HUDEP-2 (cell line): ENCODE measurements at regions not wholly inside any gene's neighbourhood (a gene's known extent, or its start where the extent isn't known, plus 50 kb on each side); places are given as distances from the start of the nearest gene placed in this dataset.
"Not testable (repeated sequence)": the region's sequence is repeated elsewhere in the genome, so short reads cannot be mapped to it uniquely, and the experiment has no call there.

Experiments used
- DNase-seq, 76 experiments: peaks; one replicate each; lab custom pipeline; 2025; ENCODE audit not compliant: unreplicated experiment in 76 of 76; lab: John Stamatoyannopoulos, UW

DNA sequence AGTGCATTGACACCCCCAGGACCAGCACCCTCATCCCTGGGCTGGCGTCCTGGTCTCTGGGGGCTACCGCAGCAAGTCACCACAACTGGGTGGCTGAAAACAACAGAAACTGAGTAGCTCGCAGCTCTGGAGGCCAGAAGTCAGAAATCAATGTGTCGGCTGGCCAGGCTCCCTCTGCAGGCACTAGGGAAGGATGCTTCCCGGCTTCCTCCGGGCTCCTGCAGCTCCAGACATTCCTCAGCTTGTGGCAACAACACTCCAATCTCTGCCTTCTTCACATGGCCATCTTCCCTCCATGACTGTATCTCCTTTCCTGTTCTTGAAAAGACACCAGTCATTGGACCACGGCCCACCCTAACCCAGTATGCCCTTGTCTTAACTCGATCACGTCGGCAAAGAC lies 224.2 kb downstream of the NPHP4 start:
- no peak for DNase-seq

DNA sequence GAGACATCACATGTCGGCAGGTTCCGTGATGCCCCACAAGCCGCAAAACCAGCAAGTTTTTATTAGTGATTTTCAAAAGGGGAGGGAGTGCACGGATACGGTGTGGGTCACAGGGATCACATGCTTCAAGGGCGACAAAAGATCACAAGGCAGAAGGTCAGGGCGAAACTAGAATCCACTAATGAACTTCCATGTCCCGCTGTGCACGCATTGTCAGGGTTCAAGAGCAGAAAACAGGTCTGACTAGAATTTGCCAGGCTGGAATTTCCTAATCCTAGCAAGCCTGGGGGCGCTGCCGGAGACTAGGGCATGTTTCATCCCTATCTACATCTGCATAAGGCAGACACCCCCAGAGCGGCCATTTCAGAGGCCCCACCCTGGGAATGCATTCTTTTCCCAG lies 225.2 kb downstream of the NPHP4 start:
- not testable (repeated sequence) for DNase-seq

DNA sequence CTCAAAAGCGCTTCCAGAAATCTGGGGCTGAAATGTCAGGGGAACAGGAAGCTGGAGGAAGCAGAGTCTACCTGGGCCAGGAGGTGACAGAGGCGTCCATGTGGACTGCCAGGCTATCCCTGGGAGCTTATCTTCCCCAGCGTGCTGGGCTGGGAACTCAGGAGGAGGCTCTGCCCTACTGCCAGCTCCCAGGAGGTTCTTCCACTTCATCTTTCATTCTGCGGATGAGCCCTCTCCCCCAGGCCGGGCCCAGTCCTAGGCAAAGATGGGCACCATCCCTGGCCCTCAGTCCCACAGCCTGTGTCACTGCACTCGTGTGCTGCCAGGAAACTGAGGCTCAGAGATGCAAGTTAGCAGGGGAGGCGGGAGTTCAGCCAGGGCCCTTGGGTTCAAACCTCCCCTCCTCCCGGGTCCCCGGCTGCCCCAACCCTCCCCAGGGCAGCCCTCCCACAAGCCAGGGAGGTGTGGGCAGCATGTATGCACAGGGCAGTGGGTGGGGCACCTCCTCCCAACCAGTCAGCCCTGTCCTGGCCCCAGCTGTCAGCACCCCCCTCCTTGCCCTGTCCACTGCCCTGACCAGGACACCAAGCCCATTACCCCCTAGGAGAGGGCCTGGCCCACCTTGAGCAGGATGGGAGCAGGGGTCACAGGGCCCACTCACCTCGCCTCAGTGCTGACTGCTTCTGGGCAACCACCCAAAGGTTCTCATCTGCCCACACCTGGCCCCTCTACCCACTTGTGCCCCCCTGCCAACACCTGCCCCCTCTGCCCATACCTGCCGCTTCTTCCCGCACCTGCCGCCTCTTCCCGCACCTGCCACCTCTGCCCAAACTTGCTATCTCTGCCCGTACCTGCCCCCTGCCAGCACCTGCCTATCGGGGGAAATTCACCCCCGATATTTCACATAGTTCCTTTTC lies 226.0 kb downstream of the NPHP4 start:
- no peak for DNase-seq

DNA sequence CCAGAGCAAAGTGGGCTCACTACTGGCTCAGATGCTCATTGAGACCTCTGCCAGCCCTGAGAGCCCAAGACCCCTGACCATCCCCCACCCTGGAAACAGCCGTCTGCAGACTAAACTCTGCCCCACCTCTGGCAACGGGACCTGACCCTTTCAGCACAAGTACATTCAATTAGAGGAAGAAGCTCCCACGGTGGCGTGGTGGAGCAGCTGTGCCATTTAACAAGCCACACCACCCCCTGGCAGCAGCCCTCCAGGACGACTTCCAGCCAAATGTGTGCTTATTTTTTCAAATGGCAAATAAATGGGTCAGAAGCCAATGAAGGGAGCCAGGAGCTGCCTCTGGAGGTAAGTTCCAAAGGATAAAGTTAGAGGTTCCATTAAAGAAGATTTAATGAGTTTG lies 226.7 kb downstream of the NPHP4 start:
- no peak for DNase-seq

DNA sequence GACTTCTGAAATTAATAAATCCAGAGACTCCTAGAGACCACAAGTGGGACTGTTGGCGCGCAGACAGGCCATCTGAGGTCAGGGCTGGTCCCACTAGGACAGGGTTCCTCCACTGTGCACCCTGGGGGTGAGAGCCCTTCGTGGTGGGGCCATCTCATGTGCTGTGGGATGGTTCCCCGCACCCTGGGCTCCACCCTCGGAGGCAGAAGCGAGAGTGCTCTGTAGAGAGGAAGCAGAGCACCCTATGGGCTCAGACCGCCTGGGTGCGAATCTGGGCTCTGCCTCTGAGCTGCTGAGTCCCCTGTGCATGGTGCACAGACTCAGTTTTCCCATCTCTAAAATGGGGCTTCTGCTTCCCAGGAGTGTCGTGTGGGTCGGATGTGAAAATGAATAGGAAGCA lies 227.3 kb downstream of the NPHP4 start:
- no peak for DNase-seq

DNA sequence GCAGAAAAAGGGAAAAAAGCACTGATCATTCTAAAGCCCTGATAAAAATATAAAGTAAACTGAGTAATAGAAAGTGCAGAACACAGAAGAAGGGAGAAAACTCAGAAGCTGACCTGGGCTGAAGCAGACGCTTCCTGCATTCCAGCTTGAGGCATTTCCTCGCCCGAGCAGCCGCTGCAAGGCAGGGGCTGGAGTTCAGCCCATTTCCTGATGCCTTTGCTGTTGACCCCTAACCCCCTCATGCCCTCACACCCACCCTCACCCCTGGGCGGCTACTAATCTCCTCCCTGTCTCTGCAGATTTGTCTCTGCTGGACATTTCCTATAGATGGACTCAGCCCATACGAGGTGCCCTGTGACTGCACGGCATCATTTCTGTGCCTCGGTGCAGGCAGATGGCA lies 227.8 kb downstream of the NPHP4 start:
- DNase-seq: no peak

DNA sequence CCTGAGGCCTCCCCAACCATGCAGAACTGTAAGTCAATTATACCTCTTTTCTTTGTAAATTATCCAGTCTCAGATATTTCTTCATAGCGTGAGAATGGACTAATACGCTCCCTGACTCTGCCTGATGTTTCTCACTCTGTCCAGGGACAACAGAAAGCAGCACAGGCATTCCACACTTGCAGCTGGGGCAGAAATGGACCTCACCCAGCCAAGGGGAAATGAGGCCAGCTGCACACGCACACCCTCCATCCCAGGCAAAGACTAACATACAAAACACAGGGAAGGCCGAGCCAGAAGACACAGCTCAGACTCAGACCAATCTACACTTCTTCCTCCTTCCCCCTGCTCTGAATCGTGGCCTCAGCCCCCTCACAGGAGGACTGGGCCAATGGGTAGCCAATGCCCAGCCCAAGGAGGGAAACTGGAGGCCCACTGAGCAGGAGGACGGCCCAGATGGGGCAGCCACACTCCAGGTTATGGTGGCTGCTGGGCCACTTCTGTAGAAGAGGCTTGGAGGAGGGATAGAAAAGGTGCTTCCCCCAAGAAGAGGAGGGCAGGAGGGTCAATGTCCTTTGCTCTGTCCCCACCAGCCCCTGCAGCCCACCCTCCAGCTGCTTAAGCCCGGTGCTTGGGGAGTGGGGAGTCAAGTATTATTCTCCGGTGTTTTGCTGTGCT lies 228.4 kb downstream of the NPHP4 start:
- DNase-seq: no peak

DNA sequence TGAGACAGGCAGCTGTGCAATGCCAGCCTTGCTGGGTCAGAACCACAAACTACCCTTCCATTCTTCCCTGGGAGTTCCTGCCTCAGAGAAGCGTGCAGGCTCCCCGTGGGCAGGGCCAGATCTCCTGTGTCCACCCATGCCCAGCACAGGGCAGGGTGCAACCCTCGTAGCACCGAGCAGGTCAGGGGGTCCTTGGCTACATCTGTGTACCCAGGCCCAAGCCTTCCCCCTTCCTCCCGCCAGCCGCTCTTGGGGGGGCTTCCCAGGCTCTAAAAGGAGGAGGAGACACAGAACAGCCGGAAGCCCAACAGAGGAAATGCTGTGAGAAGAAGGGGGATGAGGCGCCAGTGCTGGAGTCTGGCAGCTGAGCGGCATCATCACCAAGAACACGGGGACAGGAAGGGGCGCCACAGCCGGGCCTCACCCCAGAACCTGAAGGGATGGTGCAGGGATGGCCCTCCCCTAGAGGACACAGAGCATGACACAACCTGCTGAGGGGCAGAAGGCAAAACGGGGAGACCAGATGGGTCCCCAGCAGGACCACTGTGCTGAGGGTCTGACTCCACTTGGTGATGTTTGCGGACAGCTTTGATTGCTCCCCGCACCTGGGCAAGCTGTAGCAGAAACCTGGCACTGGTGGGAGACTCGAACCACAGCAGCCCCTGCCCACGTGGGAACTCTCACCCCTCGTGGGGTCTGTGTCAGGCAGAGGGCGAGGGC lies 233.2 kb downstream of the NPHP4 start:
- DNase-seq: no peak

DNA sequence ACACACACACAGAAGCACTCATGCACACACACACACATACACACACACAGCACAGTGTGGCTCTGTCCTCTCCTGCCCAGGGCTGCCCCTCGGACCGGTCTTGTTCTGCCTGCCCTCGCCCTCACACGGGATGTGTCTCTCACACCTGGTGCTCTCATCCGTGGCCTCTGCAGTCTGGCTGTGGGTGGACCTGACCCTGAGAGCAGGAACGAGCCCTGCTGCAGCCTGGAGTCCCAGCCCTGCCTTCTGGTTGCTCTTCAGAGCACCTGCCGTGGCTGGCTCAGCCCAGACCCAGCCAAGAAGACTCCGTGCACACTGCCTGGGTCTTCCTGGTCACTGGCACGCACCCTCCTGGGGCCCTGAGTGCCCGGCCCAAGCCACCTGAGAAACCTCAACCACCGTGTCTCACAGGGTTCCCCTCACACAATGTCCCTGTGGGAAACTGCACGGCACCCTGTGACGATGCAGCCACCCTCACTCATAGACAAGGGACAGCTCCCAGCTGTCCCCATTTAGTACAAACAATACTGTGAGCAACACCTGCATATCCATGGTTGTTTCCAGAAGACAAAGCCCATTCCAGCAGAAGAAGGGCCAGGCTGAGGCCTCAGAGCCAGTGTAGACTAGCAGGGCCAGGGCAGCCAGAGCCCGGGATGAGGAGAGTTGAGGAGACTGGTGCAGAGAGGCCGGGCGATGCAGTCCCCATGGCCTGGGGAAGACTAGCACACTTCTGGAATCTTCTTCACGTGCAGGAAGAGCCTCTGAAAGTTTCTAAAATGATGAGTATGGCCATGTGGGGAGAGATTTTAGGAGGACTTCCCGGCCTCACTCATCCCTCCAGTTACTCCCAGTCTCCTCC lies 234.0 kb downstream of the NPHP4 start:
- DNase-seq: no peak

DNA sequence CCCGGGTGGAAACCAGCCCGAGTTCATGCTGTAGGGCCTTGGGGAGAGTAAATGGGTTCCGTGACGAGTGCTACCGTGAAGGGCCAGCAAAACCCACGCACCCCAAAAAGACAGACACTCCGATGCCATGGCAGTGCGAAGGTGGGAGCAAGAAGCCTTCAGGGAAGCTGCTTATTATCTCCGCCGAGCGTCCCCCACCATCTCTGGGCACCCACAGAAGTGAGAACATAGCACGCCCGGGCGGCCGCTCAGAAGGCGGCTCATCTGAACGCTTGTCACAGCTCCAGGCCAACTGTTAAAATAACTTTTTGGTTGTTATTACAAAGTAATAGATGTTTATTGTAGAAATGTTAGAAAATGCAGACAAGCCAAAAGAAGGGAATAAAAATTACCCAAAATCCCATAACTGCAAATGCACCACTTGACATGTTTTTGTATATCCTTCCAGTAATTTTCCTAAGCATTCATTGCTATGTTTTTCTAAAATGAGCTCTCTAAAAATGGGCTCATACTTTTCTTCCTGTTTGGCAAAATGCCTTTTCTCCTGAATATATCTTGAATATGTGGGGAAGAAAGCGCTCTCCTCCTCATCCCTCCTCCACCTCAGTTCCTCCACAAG lies 234.9 kb downstream of the NPHP4 start:
- DNase-seq: no peak

DNA sequence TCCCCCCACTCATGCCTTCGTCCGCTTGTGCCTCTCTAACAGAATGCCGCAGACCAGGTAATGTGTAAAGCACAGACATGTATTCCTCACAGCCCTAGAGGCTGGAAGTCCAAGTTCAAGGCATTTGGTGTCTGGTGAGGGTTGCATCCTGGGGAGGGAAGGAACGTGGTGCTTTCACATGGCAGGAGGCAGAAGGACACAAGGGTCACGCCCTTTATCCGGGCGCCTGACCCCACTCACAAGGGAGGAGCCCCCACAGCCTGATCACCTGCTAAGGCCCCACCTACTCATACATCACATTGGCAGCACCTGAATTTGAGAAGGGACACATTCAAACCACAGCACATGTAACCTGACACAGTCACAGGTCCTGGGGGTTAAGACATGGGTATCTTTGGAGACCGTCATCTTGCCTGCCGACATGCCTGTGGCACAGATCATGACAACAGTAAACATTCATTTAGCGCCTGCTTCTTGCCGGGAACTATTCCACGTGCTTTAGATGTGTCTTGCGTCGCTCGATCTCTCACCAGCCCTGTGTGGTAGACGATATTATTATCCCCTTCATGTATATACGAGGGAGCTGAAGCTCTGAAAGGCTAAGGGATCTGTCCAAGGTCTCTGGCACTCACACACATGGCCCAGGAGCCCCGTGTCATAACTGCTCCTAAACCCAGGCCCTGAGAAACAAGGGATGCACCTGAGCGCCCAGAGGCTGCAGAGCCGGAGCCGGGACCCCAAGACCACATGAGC lies 235.6 kb downstream of the NPHP4 start:
- DNase-seq: no peak

DNA sequence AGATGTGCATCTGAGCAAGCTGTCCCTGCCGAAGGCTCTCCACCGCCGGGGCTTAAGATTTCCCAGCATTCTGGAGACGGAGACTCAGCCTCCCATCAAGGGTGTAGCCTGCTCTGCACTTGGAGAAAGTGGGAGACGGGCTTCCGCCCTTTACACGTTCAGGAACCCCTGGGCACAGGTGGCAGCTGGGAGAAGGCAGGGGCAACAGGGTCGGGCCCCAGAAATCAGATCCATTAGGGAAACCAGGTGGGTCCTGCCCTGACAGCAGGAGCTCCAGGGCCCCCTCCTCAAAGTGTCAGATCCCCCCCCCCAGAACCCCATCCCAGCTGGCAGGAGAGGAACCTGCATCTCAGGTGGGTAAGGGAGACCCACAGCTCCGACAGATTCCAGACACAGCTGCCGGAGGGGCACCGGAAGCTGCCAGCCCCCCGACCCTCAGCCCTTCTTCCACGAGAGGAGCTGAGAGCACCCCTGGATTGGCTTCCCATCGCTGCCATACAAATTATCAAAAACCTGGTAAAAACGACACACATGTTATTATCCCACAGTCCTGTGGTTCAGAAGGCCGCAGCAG lies 236.6 kb downstream of the NPHP4 start:
- DNase-seq: no peak

DNA sequence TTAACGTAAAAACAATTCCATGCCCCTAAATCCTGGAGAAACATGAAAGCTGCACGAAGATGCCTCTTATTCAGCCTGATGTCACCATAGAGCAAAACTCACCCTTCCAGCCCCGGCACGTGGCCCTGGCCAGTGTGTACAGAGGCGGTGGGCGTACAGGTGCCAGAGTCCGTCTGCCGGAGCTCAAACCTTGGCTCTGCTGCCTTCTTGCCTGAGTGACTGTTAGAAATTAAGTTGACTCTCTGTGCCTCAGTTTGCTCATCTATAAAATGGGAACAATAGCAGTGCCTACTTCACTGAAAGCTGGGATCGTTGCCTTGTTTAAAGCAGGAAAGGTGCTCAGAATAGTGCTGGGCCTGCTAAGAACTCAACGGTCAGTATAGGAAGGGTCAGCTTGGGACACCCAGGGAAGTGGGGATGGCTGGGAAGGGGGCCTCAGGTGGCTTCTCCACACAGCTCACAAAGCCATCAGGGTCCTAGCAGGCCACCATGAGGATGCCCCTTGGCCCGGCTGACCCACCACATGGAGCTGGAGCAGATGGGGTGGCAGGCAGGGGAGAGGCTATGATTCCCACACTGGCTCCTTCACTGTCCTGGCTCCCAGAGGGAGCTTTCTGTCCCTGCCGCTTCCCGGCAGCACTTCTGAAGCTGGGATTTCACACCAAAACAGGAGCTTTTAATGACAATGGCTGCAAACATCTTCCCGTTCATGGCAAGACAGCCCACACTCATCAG lies 237.2 kb downstream of the NPHP4 start:
- no peak for DNase-seq

DNA sequence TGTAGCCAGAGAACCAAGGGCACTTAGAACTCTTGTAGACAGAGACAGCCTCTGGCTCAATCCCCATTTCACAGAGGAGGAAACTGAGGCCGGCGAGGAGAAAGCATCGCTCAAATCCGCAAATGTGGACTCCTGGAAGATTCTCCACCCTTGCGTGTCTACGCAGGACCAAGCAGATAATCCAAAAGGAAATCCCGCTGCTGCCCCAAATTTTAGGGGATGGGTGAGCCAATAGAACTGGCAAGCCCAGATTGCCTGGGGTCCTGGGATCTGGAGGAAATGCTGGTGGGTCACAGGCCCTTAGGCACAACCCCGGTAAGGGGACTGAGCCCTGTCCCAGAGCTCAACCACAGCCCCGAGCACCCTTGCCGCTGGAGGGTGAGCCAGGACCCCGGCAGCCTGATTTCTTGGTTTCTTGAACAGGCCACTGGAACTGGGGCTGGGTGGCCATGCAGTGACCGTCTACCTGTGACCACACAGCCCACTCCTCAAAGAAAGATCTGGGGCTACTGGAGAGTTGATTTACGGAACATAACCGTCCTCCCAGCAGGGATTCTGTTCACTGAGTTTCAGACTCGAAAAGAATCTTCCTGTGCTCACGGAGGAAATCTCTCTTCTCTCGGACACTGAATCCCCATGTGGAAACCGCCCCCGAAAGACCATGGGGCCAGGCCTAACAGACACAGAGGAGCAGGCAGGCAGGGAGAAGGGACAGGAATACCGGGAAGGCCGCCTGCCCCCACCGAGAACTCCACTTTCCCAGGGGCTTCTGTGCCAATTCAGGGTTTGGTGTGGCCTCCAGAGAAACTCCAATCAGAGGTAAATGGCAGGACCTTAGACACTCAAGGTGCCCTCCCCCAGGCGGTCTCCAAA lies 238.4 kb downstream of the NPHP4 start:
- DNase-seq: no peak

DNA sequence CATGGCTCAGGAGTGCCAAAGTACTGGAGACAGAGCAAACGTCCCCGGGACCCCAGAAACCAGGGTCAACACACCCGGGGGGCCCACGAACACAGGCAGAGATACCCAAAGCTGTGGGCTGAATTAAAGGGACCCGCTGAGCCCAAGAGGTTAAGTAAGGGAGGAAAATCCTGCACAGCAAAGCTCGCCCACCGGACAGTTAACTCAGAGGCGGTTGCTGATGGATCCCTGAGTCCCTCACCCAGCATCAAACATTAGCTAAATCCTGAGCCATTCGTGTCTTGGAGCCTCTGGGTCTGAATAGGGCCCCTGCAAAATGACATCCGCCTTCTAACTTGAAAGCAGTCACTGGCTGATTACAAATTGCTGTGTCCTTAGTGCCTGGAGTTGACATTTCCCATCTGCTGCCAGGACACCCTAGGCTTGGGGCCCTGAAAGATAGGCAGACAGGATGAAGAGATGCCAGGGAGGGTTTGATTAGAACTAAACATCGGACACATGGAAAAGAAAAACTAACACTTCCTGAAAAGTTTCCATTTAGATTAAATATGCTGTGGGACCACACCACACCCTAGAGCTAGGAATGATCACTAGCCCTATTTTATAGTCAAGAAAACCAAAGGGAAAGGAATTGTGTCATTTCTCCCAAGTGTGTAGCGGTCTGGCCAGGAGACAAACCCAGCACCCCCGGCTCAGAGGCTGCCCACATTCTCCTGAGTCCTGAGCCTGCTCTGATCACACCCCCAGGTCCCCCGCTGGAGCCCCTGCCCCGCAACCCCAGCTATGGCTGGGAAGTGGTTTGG lies 239.3 kb downstream of the NPHP4 start:
- DNase-seq: no peak

DNA sequence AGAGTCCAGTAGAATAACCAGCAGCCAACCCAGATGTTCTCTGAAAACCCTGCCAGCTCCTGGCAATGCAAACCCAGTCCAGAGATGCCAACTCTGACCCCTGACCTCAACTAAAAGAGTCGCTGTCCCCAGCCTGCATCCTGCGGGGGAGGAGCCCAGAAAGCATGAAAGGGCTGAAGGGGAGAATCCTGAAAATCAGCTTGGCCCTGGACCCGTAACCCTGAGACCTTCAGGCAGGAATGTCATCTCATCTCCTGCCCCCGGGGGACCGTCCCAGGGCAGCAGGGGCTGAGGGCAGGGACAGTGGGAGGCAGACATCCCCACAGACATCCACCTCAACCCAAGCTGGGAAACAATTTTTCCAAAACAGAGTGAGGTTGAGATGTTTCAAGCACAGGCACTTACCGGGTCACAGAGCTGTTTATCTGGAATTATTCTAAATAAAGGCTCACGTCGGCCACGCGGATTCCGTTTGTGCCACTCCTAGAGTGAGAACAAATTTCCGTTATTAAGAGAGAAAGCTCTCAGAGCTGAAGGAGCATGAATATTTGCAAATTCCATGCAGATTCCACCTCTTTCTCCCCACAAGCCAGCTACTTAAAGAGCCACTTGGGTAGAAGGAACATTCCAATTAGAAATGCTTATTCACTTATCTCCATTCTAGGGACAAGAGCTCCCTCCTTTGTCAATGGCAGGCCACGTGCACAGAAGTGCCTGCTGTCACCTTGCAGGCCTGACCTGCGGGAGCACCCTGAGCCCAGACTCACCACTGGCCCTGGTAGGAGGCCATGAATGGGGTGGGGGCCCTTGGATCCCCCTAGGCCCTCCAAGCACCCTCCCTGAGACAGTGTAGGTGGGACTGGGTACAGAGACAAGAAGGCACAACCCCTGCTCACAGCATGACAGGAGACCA lies 240.1 kb downstream of the NPHP4 start:
- DNase-seq: no peak
